Calu3 (cell line): ENCODE measurements at regions not wholly inside any gene's neighbourhood (a gene's known extent, or its start where the extent isn't known, plus 50 kb on each side); places are given as distances from the start of the nearest gene placed in this dataset.

ENCODE experiments used
- BruUV-seq: library from RNA; stranded (reverse); fragments of 400-500 nt; replicated peaks from 2 replicates; lab custom pipeline; 2021; lab: Mats Ljungman, UMichigan
- CTCF ChIA-PET: fragments of 300-600 bp; sonication (Branson Sonifier 250); formaldehyde crosslinking; loops from one replicate; lab custom pipeline; 2022; ENCODE audit warnings: antibody characterized with exemption; lab: Charles Lee
- DNase-seq: peaks from one replicate; pipeline ENCODE4 v3.0.0; 2022
- H3K27ac Mint-ChIP-seq: one replicate; pipeline ENCODE4 v1.8.0; 2022; ENCODE audit warnings: mixed read lengths; ENCODE audit not compliant: unreplicated experiment
- H3K27me3 Mint-ChIP-seq: one replicate; pipeline ENCODE4 v1.8.0; 2022; ENCODE audit warnings: mixed read lengths; ENCODE audit not compliant: unreplicated experiment
- H3K36me3 Mint-ChIP-seq: one replicate; pipeline ENCODE4 v1.8.0; 2022; ENCODE audit warnings: mild to moderate bottlenecking, moderate library complexity, mixed read lengths; ENCODE audit not compliant: insufficient read depth, unreplicated experiment
- H3K4me1 Mint-ChIP-seq: one replicate; pipeline ENCODE4 v1.8.0; 2022; ENCODE audit warnings: mild to moderate bottlenecking, low read depth, mixed read lengths; ENCODE audit not compliant: unreplicated experiment
- H3K4me3 Mint-ChIP-seq: one replicate; pipeline ENCODE4 v1.8.0; 2022; ENCODE audit warnings: mild to moderate bottlenecking, low read depth, moderate library complexity, mixed read lengths; ENCODE audit not compliant: unreplicated experiment
- H3K9me3 Mint-ChIP-seq: one replicate; pipeline ENCODE4 v1.8.0; 2022; ENCODE audit warnings: low read depth, mixed read lengths; ENCODE audit not compliant: unreplicated experiment
- CTCF ChIP-seq: fragments of 200-600 bp; IDR thresholded peaks from one replicate; pipeline ENCODE4 v1.8.0; 2022; ENCODE audit warnings: antibody characterized with exemption; ENCODE audit not compliant: unreplicated experiment
- intact Hi-C: fragments of 100-400 bp; cut with micrococcal nuclease; formaldehyde crosslinking; loops from one replicate; pipeline ENCODE4 v1.10.0; 2022; ENCODE audit not compliant: unreplicated experiment

- H3K4me1 Mint-ChIP-seq = no peaks in the 10 kb centered on the region
- TF ChIP-seq CTCF = no peak
- intact Hi-C loops = no loop called here
- peaks cover 6% of the 10 kb centered on the region for H3K9me3 Mint-ChIP-seq
- H3K27me3 Mint-ChIP-seq = no peaks in the 10 kb centered on the region
- no peak for DNase-seq
- H3K4me3 Mint-ChIP-seq = no peak overlapping the region
- BruUV-seq = no TSS peak
- no peaks in the 10 kb centered on the region for H3K36me3 Mint-ChIP-seq
- CTCF ChIA-PET = no interaction called here
- no peak overlapping the region for H3K27ac Mint-ChIP-seq
Observed at GRCh38 chr21:20721151-20721550, 277.1 kb upstream of the NCAM2 start.

GRCh38 chr21:20728691-20729090 is 269.5 kb upstream of the NCAM2 start:
- no peaks in the 10 kb centered on the region for H3K36me3 Mint-ChIP-seq

GRCh38 chr21:20729376-20729775 is 268.8 kb upstream of the NCAM2 start:
- intact Hi-C loops = no loop called here
- Mint-ChIP-seq H3K4me1 (no peaks in the 10 kb centered on the region), H3K9me3 (peaks cover 5% of the 10 kb centered on the region), H3K4me3 (no peak overlapping the region), H3K36me3 (no peaks in the 10 kb centered on the region), H3K27ac (no peak overlapping the region), H3K27me3 (no peaks in the 10 kb centered on the region)
- CTCF ChIA-PET = no interaction called here
- no peak for DNase-seq
- no TSS peak for BruUV-seq
- TF ChIP-seq CTCF = no peak

More at GRCh38 chr21:20728691-20729090, 269.5 kb upstream of the NCAM2 start:
- Mint-ChIP-seq H3K9me3 (peaks cover 5% of the 10 kb centered on the region), H3K27me3 (no peaks in the 10 kb centered on the region), H3K4me1 (no peaks in the 10 kb centered on the region), H3K27ac (no peak overlapping the region), H3K4me3 (no peak overlapping the region)
- DNase-seq = no peak
- TF ChIP-seq CTCF = no peak
- no TSS peak for BruUV-seq
- CTCF ChIA-PET = no interaction called here
- intact Hi-C loops = no loop called here

DNA sequence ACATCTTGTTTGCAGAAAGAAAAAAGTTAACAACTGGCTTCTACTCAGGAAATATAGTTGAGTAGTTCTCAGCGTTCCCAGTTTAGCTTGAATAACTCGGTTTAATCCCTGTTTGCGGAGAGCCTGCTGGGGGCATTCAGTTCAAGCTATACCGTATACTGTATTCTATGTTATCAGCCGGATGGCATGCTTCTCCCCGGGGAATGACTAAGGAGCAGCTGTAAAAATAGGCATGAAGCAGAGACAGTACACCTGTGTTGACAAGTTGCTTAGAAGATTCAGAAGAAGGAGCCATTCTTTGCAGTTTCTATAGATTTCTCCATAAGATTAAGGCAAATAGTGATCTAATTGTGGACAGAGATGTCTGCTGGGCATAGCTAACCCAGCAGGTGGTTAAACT is 267.8 kb upstream of the NCAM2 start:
- BruUV-seq = no TSS peak
- H3K36me3 Mint-ChIP-seq = no peaks in the 10 kb centered on the region
- no peaks in the 10 kb centered on the region for H3K27me3 Mint-ChIP-seq
- H3K4me3 Mint-ChIP-seq = no peak overlapping the region
- no peak overlapping the region for H3K27ac Mint-ChIP-seq
- TF ChIP-seq CTCF = no peak
- H3K9me3 Mint-ChIP-seq = peaks cover 5% of the 10 kb centered on the region
- CTCF ChIA-PET = no interaction called here
- H3K4me1 Mint-ChIP-seq = no peaks in the 10 kb centered on the region
- intact Hi-C loops = no loop called here
- no peak for DNase-seq
